PC-9 (cell line): ENCODE measurements at regions not wholly inside any gene's neighbourhood (a gene's known extent, or its start where the extent isn't known, plus 50 kb on each side); places are given as distances from the start of the nearest gene placed in this dataset.

ENCODE experiments used
- BruUV-seq: library from RNA; stranded (reverse); fragments of 400-500 nt; replicated peaks from 2 replicates; lab custom pipeline; 2021; lab: Mats Ljungman, UMichigan
- CTCF ChIA-PET: fragments of 300-600 bp; sonication (Branson Sonifier 250); formaldehyde crosslinking; loops from one replicate; lab custom pipeline; 2022; ENCODE audit warnings: antibody characterized with exemption; lab: Charles Lee
- POLR2A ChIA-PET: fragments of 300-600 bp; sonication (Branson Sonifier 250); formaldehyde crosslinking; loops from one replicate; lab custom pipeline; 2022; ENCODE audit warnings: antibody characterized with exemption; ENCODE audit not compliant: unreplicated experiment; lab: Charles Lee
- DNase-seq, 2 experiments: peaks; one replicate each; pipeline versions ENCODE4 v3.0.0 to v3.0.0-alpha.2; 2015 to 2022; ENCODE audit warnings: mixed read lengths in 1 of 2
- H2AFZ ChIP-seq: fragments of 200-600 bp; sonication (generic); 2 replicates; pipeline ENCODE4 v1.8.1; 2017; ENCODE audit warnings: antibody characterized with exemption
- H3F3A ChIP-seq: fragments of 200-600 bp; sonication (generic); 2 replicates; pipeline ENCODE4 v1.8.1; 2017; ENCODE audit warnings: antibody characterized with exemption, mild to moderate bottlenecking, low read depth; ENCODE audit not compliant: insufficient read depth
- H3K27ac ChIP-seq: fragments of 200-600 bp; sonication (generic); 2 replicates; pipeline ENCODE4 v1.6.1; 2016; ENCODE audit warnings: mixed run types
- H3K27me3 ChIP-seq: fragments of 200-600 bp; sonication (generic); 2 replicates; pipeline ENCODE4 v1.6.1; 2016; ENCODE audit warnings: low read depth, mixed run types; ENCODE audit not compliant: insufficient read depth
- H3K36me3 ChIP-seq: fragments of 200-600 bp; sonication (generic); 2 replicates; pipeline ENCODE4 v1.6.1; 2016; ENCODE audit warnings: low read depth, mixed run types
- H3K4me1 ChIP-seq: fragments of 200-600 bp; sonication (generic); replicated peaks from 2 replicates; pipeline ENCODE4 v1.6.1; 2016; ENCODE audit warnings: mixed run types; ENCODE audit not compliant: insufficient read depth
- H3K4me2 ChIP-seq: fragments of 200-600 bp; sonication (generic); 2 replicates; pipeline ENCODE4 v1.6.1; 2017; ENCODE audit warnings: mixed run types
- H3K4me3 ChIP-seq: fragments of 200-600 bp; sonication (generic); 2 replicates; pipeline ENCODE4 v1.6.1; 2016; ENCODE audit warnings: mixed run types
- H3K79me2 ChIP-seq: fragments of 200-600 bp; sonication (generic); 2 replicates; pipeline ENCODE4 v1.6.1; 2017; ENCODE audit warnings: low read depth, mixed run types
- H3K9me2 ChIP-seq: fragments of 200-600 bp; sonication (generic); 2 replicates; pipeline ENCODE4 v1.8.1; 2017; ENCODE audit warnings: mild to moderate bottlenecking; ENCODE audit not compliant: insufficient read depth
- H3K9me3 ChIP-seq: fragments of 200-600 bp; sonication (generic); 2 replicates; pipeline ENCODE4 v1.8.1; 2016; ENCODE audit warnings: low read depth; ENCODE audit not compliant: insufficient read depth
- H4K20me1 ChIP-seq: fragments of 200-600 bp; sonication (generic); 2 replicates; pipeline ENCODE4 v1.8.1; 2017; ENCODE audit not compliant: insufficient read depth
- CTCF ChIP-seq: fragments of 200-600 bp; sonication (generic); conservative IDR thresholded peaks from 2 replicates; pipeline ENCODE4 v1.6.1; 2017; ENCODE audit warnings: mixed run types, antibody characterized with exemption, mild to moderate bottlenecking, moderate library complexity
- EZH2 ChIP-seq: fragments of 200-600 bp; sonication (generic); IDR thresholded peaks from 2 replicates; pipeline ENCODE4 v1.8.0; 2017; ENCODE audit warnings: antibody characterized with exemption, low read depth
- intact Hi-C: fragments of 100-400 bp; cut with micrococcal nuclease; formaldehyde crosslinking; loops from one replicate; pipeline ENCODE4 v1.10.0; 2022; ENCODE audit not compliant: unreplicated experiment

GRCh38 chr14:38110258-38110657 is 97.4 kb upstream of the SSTR1 start:
- Histone ChIP-seq H3K79me2 (no peaks in the 10 kb centered on the region), H4K20me1 (no peaks in the 10 kb centered on the region)

GRCh38 chr14:38111046-38111445 is 96.7 kb upstream of the SSTR1 start:
- H3F3A ChIP-seq: peaks cover 1% of the 10 kb centered on the region; the same call in 1 of the 2 replicates

More at GRCh38 chr14:38110258-38110657, 97.4 kb upstream of the SSTR1 start:
- ChIA-PET CTCF (no interaction called here), POLR2A (no interaction called here)
- intact Hi-C loops: no loop called here
- BruUV-seq: no TSS peak
- Histone ChIP-seq H3F3A (peaks cover 9% of the 10 kb centered on the region; the same call in 1 of the 2 replicates), H3K9me2 (no peaks in the 10 kb centered on the region), H3K27me3 (no peaks in the 10 kb centered on the region), H3K9me3 (no peaks in the 10 kb centered on the region; the same call in 1 of the 2 replicates), H2AFZ (no peak overlapping the region), H3K4me2 (no peak overlapping the region), H3K36me3 (no peaks in the 10 kb centered on the region), H3K4me3 (no peak overlapping the region), H3K4me1 (peaks cover 14% of the 10 kb centered on the region), H3K27ac (no peak overlapping the region)
- TF ChIP-seq CTCF (no peak), EZH2 (no peak)
- DNase-seq: no peak

GRCh38 chr14:38113546-38113945 is 94.2 kb upstream of the SSTR1 start:
- TF ChIP-seq EZH2: no peak
- TF ChIP-seq CTCF: no peak
- H3K4me1 ChIP-seq: peaks cover 9% of the 10 kb centered on the region
- H3F3A ChIP-seq: no peaks in the 10 kb centered on the region
- H3K4me3 ChIP-seq: no peak overlapping the region
- H4K20me1 ChIP-seq: no peaks in the 10 kb centered on the region
- intact Hi-C loops: no loop called here
- DNase-seq: no peak
- no peak overlapping the region for H3K27ac ChIP-seq
- no peaks in the 10 kb centered on the region for H3K36me3 ChIP-seq
- H3K9me2 ChIP-seq: no peaks in the 10 kb centered on the region
- BruUV-seq: no TSS peak
- H3K79me2 ChIP-seq: no peaks in the 10 kb centered on the region
- no peak overlapping the region for H2AFZ ChIP-seq
- POLR2A ChIA-PET: no interaction called here
- CTCF ChIA-PET: no interaction called here
- no peak overlapping the region for H3K4me2 ChIP-seq
- no peaks in the 10 kb centered on the region for H3K9me3 ChIP-seq
- H3K27me3 ChIP-seq: no peaks in the 10 kb centered on the region

More at GRCh38 chr14:38111046-38111445, 96.7 kb upstream of the SSTR1 start:
- H3K4me2 ChIP-seq: no peak overlapping the region
- no peak overlapping the region for H3K27ac ChIP-seq
- H2AFZ ChIP-seq: no peak overlapping the region
- no peaks in the 10 kb centered on the region for H3K27me3 ChIP-seq
- no peak for DNase-seq
- TF ChIP-seq EZH2: no peak
- no peak for TF ChIP-seq CTCF
- ChIA-PET POLR2A (no interaction called here), CTCF (no interaction called here)
- H3K9me3 ChIP-seq: no peaks in the 10 kb centered on the region; the same call in 1 of the 2 replicates
- no peaks in the 10 kb centered on the region for H3K9me2 ChIP-seq
- no peaks in the 10 kb centered on the region for H3K79me2 ChIP-seq
- H3K4me3 ChIP-seq: no peak overlapping the region
- peaks cover 6% of the 10 kb centered on the region for H3K4me1 ChIP-seq
- no peaks in the 10 kb centered on the region for H3K36me3 ChIP-seq
- no peaks in the 10 kb centered on the region for H4K20me1 ChIP-seq
- no TSS peak for BruUV-seq
- intact Hi-C loops: no loop called here
